Cerebellar cortex (tissue), 1 donor: ENCODE measurements at regions not wholly inside any gene's neighbourhood (a gene's known extent, or its start where the extent isn't known, plus 50 kb on each side); places are given as distances from the start of the nearest gene placed in this dataset.

Experiments
- DNase-seq: peaks from one replicate; pipeline ENCODE4 v3.0.0-alpha.2; 2015; ENCODE audit warnings: low spot score

DNA sequence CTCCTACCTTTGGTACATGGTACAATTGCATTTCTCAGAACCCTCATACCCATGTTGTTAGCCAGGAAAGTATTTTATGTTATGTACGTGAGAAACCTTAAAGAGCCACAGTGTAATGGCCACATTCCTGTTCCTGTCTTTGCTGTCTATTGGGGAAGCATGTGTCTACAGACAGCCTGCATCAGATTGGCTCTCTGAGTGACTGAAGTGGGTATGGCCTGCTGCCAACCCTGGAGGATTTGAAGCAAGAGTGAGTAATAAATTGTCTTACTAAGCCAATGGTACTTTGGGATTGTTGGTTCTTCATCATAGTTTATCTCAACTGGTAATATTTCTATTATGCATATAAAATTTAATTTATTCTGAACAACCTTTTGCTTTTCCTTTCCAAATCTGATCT, 574.1 kb downstream of the LMO7 start:
- DNase-seq = no peak

GRCh38 chr13:76198568-76199163, 562.5 kb downstream of the LMO7 start:
- no peak for DNase-seq

GRCh38 chr13:76189882-76190519, 553.9 kb downstream of the LMO7 start:
- DNase-seq = no peak

GRCh38 chr13:76175961-76176725, 540.0 kb downstream of the LMO7 start:
- DNase-seq = no peak

GRCh38 chr13:76168661-76169060, 532.5 kb downstream of the LMO7 start:
- DNase-seq = no peak

DNA sequence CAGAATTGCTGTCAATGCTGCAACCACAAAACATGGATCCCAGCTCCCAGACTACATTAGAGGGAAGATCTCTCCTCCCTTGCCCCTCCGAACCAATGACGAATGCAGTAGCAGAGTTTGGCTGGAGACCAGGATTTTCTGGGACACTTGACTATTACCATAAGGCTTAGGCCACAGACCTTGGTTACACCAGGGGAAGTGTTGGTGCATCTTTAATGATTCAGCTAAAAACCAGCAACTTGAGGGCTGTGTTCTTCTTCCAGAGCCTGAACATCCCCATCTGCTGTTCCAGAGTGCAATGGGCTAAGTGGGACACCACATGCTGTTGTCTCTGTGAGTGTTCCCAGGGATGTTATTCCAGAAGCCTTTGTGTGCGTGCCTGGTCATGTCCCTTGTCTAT, 528.2 kb downstream of the LMO7 start:
- DNase-seq = no peak

DNA sequence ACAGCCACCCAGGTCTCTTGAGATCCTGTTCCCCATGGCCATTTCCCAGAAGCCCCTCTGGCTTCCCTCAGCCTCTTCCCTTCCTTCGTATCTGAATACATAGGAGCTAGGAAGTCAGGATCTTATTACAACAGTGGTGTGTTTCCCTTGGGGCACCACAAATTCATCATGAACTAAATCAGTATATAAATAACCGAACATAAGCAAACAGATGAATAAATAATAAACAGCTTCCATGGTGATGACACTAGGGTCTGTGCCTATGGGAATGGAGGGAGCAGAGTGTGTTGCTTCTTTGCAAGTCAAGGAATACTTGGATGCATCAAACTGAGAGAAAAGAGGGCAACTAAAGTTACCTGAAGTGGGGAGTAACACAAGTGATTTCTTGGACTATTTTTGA, 527.6 kb downstream of the LMO7 start:
- no peak for DNase-seq

DNA sequence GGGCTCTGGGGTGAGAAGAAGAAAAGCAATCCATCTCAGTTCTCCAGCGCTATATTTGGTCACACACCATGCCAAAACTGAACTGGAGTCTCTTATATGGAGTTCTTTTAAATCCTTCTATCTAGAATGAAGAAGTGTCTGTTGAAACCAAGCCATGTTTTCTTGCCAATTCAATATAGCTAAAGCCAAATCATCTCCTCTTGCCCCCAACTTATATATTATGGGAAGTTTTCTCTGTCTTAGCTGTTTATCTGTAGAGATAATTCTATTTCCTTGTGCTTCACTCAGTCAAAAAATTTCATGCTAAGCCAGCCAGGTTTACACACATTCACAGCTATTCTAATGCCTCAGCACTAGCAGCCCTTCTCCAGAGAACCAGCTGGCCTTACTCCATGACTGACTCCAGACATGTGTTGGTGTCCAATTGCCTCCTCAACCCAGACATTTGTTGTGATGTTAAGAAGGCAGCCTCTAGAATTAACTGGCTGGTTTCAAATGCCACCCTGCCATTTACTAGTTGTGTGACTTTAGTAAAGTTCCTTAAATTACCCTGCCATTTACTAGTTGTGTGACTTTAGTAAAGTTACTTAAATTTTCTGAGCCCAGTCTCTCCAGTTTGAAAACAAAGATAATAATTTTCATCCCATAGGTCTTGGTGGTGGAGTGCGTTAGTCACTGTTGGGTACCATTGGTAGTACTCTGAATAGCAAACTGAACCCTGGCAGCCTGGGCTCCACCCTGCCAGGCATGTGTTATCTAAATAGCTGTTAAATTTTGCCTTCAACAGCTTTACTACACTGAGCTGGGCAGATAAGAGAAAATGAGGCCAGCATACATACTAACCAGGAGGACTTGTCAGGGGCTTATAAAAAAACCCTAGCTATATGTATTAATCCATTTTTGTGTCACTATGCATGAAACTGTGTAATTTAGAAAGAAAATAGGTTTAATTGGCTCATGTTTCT, 525.1 kb downstream of the LMO7 start:
- DNase-seq = no peak

- DNase-seq = no peak
Measured at GRCh38 chr13:76160506-76160905, 524.4 kb downstream of the LMO7 start.

DNA sequence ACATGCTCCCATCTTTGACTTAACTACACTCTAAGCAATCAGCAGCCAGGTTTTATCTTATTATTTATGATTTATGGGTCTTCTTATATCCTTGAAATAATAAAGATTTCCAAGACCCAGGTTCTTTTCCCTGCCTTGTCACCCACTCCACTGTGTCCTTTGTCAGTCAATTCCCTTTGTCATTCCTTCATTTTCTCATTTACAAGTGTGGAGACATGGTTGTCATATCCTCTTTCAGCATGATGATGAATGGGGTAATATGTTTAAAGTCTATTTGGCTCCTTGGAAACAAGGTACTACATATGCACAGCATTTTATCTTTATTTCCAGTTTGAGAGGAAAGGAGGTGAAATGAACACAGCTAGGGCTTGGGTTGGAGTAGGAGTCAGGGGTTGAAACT, 521.8 kb downstream of the LMO7 start:
- no peak for DNase-seq

DNA sequence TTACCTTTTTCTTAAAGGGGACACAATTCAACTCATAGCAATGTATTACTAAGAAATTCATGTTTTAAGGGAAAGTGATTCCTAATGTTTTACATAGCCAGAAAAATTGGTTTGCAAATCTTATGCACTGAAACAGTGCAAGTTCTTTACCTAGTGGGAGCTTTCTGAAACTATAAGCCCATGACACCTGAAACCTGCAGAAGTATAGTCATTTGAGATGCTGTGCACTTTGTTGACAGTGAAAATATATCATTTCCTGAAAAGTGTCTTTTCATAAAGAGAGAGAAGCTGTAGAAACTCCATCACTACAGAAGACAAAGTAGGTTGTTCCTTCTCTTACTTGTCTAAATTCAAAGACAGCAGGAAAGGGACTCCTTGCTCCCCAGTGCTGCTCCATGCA, 517.1 kb downstream of the LMO7 start:
- no peak for DNase-seq

DNA sequence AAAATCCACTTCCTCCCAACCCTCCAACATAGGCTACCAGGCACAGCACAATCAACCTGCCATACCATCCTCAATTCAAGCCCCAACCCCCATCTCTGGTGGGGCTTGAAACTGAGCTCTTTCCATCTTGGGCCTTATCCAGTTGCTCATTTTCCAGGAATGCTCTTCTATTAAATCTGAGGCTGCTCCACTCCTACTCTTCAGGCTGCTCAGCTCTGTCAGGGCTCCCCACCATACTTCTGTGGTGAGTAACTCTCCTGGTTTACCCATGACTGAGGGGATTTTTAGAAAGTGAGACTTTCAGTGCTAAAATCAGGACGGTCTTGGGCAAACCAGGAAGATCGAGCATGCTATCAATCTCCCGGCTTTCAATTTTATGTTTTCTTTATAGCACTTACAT, 512.8 kb downstream of the LMO7 start:
- DNase-seq = no peak

DNA sequence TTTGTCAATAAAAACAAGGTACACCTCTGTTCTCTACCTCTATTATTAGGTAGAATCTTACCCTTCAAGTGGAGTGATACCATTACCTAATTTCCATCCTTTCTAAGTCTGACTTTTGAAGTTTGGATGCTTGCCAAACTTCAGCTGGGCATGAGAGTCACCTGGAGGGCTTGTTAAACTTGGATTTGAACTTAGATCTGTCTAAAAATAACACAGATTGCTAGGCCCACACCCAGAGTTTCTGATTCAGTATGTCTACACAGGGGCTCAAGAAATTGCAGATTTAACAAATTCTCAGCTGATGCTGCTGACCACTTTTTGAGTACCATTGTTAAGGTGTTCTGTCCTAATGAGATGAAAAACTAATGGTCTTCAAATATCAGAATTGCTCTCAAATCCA, 512.2 kb downstream of the LMO7 start:
- DNase-seq = no peak

- DNase-seq = no peak
Measured at GRCh38 chr13:76132532-76132931, 496.4 kb downstream of the LMO7 start.

DNA sequence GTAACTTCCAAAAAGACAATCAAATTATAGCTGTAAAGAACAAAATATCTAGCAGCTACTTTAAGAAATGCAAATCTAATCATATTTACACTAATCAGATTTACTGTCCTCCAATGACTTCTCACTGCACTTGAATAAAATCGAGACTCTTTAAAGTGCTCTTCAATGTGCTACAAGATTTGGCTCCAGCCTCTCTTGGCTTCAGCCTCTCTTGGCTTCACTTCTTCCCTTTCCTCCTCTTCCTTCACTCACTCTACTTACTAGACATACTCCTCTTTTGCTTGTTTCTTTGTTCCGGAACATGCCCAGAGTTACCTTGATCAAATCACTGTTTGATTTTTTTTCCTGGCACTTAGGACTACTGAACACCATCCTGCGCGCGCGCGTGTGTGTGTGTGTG, 495.4 kb downstream of the LMO7 start:
- no peak for DNase-seq

- no peak for DNase-seq
Measured at GRCh38 chr13:76129305-76130000, 493.3 kb downstream of the LMO7 start.

DNA sequence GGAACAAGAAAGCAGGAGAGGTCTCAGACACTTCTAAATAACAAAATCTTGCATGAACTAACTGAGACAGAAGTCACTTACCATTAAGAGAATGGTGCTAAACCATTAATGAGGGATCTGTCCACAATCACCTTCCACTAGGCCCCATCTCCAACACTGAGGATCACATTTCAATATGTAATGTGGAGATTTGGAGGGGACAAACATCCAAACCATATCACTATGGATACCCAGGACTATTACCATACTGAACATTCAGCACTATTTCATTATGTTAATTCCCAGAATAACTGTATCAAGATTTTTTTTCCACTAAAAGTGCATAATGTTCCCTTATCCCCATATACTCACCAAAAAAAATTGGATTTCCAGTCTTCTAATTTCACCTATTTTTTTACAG, 491.8 kb downstream of the LMO7 start:
- DNase-seq = no peak

DNA sequence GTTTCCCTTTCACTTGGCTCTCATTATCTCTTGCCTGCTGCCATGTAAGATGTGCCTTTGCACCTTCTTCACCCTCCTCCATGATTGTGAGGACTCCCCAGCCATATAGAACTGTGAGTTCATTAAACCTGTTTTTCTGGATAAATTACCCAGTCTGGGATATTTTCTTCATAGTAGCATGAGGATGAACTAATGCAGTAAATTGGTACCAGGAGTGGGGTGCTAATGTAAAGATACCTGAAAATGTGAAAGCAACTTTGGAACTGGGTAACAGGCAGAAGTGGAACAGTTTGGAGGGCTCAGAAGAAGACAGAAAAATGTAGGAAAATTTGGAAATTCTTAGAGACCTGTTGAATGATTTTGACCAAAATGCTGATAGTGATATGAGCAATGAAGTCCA, 487.4 kb downstream of the LMO7 start:
- no peak for DNase-seq

DNA sequence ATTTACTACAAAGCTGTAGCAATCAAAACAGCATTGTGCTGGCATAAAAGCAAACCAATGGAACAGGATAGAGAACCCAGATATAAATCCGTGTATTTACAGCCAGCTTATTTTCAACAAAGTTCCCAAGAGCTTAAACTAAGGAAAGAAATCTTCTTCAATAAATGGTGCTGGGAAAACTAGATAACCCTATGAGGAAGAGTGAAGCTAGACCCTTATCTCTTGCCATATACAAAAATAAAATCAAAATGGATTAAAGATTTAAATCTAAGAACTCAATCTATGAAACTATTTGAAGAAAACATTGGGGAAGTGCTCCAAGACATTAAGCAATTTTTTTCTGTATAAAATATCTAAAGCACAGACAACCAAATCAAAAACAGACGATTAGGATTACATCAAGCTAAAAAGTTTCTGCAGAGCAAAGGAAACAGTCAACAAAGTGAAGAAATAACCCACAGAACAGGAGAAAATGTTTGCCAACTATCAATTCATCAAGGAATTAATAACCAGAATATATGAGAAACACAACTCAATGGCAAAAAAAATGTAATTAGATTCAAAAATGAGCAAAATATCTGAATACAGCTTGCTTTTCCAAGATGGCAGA, 480.7 kb downstream of the LMO7 start:
- no peak for DNase-seq

- no peak for DNase-seq
Measured at GRCh38 chr13:76106763-76107162, 470.6 kb downstream of the LMO7 start.

DNA sequence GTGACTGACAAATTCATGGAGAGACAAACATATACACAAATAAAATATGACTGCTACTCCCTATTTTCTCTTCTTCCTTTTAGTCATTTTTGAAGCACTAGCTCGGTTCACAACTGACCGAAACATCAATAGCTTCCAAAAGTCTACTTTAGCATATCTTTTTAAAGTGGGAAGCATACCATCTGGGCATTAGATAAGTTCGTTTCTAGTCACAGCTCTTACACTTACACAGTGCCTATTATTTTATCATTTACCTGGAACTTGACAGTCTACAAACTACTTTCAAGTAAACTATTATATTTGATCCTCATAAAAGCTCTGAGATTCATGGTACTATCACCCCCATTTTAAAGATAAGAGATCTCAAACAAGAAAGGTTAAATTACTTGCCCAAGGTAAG, 458.5 kb downstream of the LMO7 start:
- no peak for DNase-seq
